GM19468 (cell line): ENCODE measurements at regions not wholly inside any gene's neighbourhood (a gene's known extent, or its start where the extent isn't known, plus 50 kb on each side); places are given as distances from the start of the nearest gene placed in this dataset.

ENCODE experiments used
- ATAC-seq: cut with Tn5 transposase; IDR thresholded peaks from one replicate; pipeline ENCODE4 v1.9.1; 2021; ENCODE audit warnings: mild to moderate bottlenecking, moderate library complexity, moderate number of reproducible peaks; ENCODE audit not compliant: unreplicated experiment; ENCODE audit errors: extremely low read depth

- no peak for ATAC-seq
Measured at GRCh38 chr2:42928692-42929545, 136.5 kb upstream of the HAAO start.

DNA sequence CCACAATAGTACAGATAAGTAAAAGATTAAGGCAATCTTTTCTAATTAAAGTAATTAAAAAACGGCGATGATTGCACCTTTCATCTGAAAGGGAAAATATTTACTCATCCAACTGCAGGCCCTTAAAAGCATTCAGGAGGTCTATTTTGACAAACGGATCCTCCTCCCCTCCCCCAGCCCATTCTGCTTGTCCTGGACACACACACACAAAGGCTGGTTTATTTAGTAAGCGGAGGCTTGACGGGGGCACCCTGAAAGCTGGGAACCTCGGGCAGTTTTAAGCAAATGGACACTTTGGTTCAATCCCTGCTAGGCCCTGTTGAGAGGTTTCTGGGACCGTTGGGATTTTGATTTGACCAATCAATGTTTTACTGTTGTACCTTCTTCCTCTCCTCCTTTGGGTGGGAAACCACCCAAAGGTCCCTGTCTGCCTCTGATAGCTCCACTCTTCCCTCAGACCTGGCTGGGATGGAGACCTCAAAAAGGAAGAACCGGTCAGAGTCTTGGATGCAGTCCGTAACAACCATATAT, 135.8 kb upstream of the HAAO start:
- ATAC-seq: no peak

DNA sequence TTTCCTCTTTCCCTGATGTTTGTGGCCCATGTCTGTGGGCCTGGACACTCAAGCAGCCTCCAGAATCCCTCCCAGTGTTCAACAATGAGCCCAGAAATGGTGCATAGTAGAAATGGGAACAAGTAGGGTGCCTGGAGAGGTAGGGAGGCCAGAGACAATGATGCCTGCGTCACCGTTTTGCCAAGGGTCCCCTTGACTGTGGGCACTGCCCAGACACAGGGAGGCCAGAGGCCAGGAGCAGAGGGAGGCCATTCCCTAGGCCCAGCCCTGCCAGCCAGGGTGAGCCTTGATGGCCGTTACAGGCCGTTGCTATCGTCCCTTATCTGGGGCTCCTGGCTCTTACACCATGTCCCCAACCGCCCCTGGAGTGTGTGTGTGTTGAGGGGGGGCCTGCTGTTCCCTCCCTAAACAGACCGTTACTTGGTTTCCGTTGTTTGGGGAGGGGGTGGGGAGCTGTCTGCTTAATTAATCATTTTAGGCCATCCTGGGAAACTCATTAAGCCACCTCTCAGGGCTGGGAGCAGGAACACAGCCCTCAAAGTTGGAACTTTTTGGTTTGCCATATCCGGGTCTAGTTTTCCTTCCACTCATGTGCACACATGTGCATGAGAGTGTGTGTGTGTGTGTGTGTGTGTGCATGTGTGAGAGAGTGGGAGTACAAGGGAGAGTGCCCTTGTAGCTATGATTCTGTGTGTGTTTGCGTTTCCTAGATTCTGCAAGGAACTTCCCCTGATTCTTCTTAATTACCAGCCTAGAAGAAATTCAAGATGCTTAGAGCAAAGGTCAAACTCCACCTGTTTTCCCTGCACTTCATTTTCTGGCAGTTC, 135.2 kb upstream of the HAAO start:
- no peak for ATAC-seq

GRCh38 chr2:42926434-42927333, 134.3 kb upstream of the HAAO start:
- no peak for ATAC-seq

DNA sequence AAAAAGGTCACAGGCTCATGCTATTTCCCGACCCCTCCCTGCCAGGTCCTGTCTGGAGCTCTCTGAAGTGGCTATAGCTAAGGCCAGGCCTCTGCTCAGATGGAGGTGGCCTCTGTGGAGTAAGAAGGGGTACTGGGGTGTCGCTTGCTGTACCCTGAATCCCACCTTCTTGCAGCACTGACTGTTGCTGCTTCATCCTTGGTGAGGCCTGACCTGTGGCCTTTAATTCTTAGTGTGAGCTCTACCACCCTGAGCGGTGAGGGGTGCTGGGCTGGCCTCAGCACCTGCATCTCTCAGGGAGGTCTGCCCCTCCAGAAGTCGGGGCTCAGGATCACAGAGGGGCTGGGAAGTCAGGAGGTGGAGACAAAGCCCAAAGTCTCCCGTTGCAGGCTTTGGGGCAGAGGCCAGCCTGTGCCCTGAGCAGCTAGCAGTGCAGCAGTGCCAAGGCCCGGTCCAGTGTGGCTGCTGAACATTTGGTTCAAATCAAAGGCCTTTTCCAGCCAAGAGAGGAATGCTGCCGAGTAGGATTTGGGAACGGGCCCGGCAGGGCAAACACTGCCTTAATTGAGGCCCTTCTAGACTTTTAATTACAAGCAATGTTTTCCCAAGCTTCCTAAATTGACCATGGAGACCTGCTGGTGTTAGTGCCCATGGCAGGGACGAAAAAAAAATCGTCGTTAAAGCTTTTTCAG, 133.5 kb upstream of the HAAO start:
- ATAC-seq: no peak

DNA sequence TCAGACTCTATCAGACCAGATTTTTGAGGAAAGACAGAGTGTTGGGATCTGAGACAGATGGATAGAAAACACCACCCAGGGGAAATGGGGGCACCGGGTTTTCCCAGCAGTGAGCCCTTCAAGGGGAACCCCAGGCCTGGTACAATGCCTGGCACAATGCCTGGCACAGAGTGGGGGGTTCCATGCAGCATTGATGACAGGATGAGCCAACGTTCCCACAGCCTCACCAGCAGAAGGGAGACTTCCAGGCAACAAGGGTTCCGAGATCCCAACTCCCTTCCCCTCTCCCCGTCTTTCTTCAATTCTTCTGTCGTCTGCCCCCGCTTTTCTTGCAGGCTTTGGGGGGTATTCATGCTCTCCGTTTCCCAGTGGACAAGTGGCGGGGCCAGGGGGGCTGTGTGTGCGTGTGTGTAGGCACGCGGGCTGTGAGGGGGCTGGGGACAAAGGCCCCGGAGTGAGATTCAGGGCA, 132.1 kb upstream of the HAAO start:
- ATAC-seq: no peak

- ATAC-seq: no peak
Measured at GRCh38 chr2:42923580-42924417, 131.4 kb upstream of the HAAO start.

DNA sequence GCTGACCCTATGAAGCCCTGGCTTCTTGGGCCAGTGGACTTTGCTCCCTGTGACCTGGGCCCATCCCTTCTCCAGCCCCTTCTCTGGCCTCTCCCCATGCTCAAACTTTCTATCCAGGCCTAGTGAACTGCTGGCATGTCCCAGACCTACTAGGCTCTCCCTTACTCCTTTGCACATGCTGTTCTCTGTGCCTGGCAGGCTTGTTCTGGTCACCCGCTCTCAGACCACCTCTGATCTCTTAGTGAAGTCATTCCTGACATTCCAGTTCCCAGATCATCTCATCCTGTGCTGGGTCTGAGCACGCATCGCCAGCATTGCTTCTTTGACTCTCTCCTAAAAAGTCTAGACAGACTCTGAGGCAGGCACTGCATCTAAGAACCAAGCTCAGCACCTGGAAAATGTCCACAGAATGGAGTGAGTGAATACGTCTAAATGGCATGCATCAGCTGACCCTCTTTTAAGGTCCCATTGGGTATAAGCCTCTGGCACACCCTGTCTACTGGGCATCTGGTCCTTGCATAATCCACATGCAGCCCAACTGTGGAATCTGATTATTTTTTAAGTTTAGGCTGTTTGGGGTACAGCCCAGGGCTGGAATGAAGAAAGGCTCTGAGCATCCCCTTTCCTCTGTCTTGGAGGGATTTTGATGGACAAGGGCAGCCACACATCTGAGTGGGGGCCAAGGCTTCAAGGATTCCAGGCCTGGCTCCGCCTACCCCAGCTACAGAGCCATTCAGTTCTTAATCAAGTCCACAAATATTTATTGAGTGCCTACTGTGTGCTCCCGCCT, 130.6 kb upstream of the HAAO start:
- no peak for ATAC-seq

DNA sequence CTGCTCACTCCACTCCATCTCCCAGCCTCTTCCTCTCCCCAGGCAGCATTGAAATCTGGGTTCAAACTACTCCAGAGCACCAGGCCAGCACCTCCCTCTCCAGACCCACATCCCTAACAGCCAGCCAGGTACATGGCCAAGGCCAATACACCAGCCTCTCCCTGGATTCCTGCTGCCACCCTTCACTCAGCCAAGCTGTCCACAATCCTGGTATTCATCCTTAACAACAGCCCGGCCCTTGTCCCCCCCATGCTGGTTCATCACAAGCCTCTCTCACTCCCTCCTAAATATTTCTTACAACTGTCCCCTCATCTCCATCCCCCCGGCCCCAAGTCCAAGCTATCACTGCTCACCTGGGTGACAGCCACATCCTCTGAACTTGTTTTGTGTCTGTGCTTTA, 129.9 kb upstream of the HAAO start:
- ATAC-seq: no peak

DNA sequence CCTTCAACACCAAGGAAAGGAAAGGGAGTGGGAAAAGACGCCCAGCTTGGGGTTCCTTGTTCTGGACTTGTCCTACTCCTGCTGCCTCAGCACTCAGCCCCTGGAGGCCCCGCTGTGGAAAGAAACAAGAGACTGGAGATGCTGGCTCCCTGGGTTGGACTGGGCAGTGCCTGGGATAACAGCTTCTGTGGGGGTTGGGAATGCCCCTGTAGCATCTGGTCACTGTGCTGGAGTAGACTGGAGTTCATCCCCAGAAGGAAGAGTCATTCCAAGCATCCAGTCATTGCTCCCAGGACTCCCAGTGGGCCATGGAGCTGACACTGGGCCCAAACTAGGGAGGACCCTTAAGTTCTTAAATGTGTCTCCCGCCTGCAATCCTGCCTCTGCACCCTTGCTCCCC, 129.3 kb upstream of the HAAO start:
- no peak for ATAC-seq

DNA sequence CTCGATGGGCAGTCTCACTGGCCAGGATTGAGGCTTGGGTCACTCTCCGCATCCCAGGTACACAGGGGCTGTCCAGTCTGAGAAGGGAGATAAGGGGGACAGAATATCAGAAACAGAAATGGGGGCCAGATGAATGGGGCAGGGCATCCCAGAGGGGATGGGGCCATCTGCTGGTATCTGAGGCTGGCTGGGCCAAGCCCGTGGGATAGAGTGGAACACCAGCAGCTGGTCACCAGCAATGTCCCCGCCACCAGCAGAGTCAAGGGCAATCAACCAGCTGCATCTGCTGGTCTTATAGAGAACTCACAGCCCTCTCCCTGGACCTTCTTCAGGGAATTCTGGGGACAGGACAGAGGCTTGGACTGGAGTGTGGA, 128.8 kb upstream of the HAAO start:
- ATAC-seq: no peak

GRCh38 chr2:42920446-42921146, 128.2 kb upstream of the HAAO start:
- no peak for ATAC-seq

DNA sequence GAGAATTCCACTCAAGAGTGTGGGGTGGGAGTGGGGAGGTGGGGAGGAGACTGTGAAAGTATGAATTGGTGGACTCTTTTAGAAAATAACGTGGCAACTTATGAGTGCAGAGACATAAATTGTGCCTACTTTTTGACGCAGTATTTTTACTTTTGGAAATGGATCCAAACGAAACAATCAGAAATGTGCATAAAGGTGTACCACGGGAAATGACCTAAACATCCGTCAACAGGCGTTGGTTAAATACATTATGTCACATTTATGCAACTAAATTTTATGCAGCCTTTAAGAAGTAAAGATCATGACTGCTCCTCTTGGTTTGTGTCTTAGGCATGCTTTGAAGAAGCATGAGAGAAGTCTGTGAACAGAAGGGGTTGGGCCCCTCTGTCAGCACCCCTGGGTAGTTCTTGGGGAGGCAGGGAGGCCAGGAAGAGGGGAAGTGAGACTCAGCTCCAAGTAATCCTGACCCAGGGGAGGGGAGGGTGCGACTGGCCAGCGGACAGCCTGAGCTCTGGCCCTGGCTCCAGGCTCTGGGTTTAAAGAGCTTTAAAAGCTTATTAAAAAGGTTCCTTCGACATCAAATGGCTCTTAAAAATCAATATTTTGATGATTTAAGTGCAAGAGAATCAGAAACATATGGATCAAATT, 126.4 kb upstream of the HAAO start:
- no peak for ATAC-seq

GRCh38 chr2:42918041-42918440, 125.7 kb upstream of the HAAO start:
- ATAC-seq: no peak

DNA sequence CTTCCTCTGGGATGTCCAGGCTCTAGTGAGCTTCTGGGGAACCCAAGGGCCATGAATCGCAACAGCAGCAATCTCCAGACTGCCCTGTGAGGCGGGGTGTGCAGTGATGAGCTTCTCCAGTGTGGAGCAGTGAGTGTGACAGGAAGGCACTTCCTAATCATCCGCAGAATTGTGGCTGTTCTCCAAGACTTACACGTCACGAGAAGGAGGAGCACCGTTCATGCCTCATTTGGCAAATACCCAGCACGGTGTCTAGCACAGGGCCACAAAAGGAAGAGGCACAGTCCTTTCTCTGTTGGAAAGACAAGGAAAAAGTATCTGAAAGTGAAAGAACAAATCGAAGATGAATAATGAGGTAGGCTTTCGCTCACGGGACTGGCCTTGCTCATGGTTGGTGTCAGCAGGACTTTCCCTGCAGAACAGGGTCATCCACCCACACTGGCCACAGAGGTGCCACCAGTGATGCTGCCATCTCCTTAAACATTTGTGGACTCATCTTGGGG, 125.1 kb upstream of the HAAO start:
- ATAC-seq: no peak

- no peak for ATAC-seq
Measured at GRCh38 chr2:42916324-42916723, 123.9 kb upstream of the HAAO start.

- ATAC-seq: no peak
Measured at GRCh38 chr2:42914860-42915259, 122.5 kb upstream of the HAAO start.
